Thyroid gland (tissue), 4 donors: ENCODE measurements at regions not wholly inside any gene's neighbourhood (a gene's known extent, or its start where the extent isn't known, plus 50 kb on each side); places are given as distances from the start of the nearest gene placed in this dataset.
"Not testable (repeated sequence)": the region's sequence is repeated elsewhere in the genome, so short reads cannot be mapped to it uniquely, and the experiment has no call there.

ENCODE experiments used
- CTCF ChIP-seq, 6 experiments: fragments of 200-600 bp in 3 of 6; fragments of 450-650 bp in 3 of 6; sonication (generic) in 3 of 6; IDR thresholded peaks; one replicate each; pipeline ENCODE4 v1.5.1; 2016 to 2019; ENCODE audit warnings: antibody characterized with exemption in 6 of 6, mild to moderate bottlenecking in 2 of 6, inconsistent platforms in 1 of 6, moderate library complexity in 1 of 6
- POLR2A ChIP-seq, 2 donors: fragments of 450-650 bp; IDR thresholded peaks; one replicate each; pipeline ENCODE4 v1.6.1; 2017; ENCODE audit warnings: antibody characterized with exemption in 2 of 2, mild to moderate bottlenecking in 2 of 2, moderate library complexity in 1 of 2

GRCh38 chr16:10301547-10301946 lies 84.3 kb upstream of the ATF7IP2 start:
- TF ChIP-seq CTCF, POLR2A (IDR thresholded peaks at IDR 0.05): not testable (repeated sequence)
